ENCODE measurements at regions not wholly inside any gene's neighbourhood (a gene's known extent, or its start where the extent isn't known, plus 50 kb on each side); places are given as distances from the start of the nearest gene placed in this dataset.

- no peaks in the 10 kb centered on the region for H4K20me1 ChIP-seq (ENCODE audit: insufficient read depth, low read length, poor library complexity, severe bottlenecking)
Measured at GRCh38 chr5:39721394-39721793, 296.6 kb upstream of the DAB2 start.

GRCh38 chr5:39720136-39720535 is 295.4 kb upstream of the DAB2 start:
- Histone ChIP-seq H4K20me1 (ENCODE audit: insufficient read depth, low read length, poor library complexity, severe bottlenecking) (no peaks in the 10 kb centered on the region), H3K9ac (ENCODE audit: low read depth, low read length, poor library complexity, severe bottlenecking) (no peak overlapping the region), H3K4me3 (ENCODE audit: low read length, poor library complexity, severe bottlenecking) (no peak overlapping the region), H3K36me3 (ENCODE audit: insufficient read depth, low read length) (no peaks in the 10 kb centered on the region), H3K4me1 (ENCODE audit: insufficient read depth, low read length, poor library complexity, severe bottlenecking) (no peaks in the 10 kb centered on the region), H3K79me2 (ENCODE audit: insufficient read depth, low read length) (no peaks in the 10 kb centered on the region), H3K9me3 (ENCODE audit: insufficient read depth, low read depth, low read length) (no peaks in the 10 kb centered on the region), H3K27me3 (ENCODE audit: insufficient read depth, low read length, poor library complexity, severe bottlenecking) (no peaks in the 10 kb centered on the region), H3K9me2 (replicated peaks; ENCODE audit: low read depth, low read length) (no peaks in the 10 kb centered on the region), H3F3A (ENCODE audit: low read depth) (no peaks in the 10 kb centered on the region), H3K4me2 (ENCODE audit: low read depth, low read length, poor library complexity, severe bottlenecking) (no peak overlapping the region), H2AFZ (ENCODE audit: low read length) (no peak overlapping the region)
- TF ChIP-seq EZH2phosphoT487 (IDR thresholded peaks at IDR 0.05; ENCODE audit: borderline replicate concordance) (no peak), CTCF (conservative IDR thresholded peaks at IDR 0.05; ENCODE audit: low read length) (no peak)

More at GRCh38 chr5:39721394-39721793, 296.6 kb upstream of the DAB2 start:
- no peak overlapping the region for H2AFZ ChIP-seq (ENCODE audit: low read length)
- TF ChIP-seq CTCF (conservative IDR thresholded peaks at IDR 0.05; ENCODE audit: low read length) (no peak), EZH2phosphoT487 (IDR thresholded peaks at IDR 0.05; ENCODE audit: borderline replicate concordance) (no peak)
- no peak overlapping the region for H3K4me2 ChIP-seq (ENCODE audit: low read depth, low read length, poor library complexity, severe bottlenecking)
- H3K27me3 ChIP-seq (ENCODE audit: insufficient read depth, low read length, poor library complexity, severe bottlenecking), result no peaks in the 10 kb centered on the region
- H3K9me2 ChIP-seq (replicated peaks; ENCODE audit: low read depth, low read length), result no peaks in the 10 kb centered on the region
- no peaks in the 10 kb centered on the region for H3K36me3 ChIP-seq (ENCODE audit: insufficient read depth, low read length)
- H3K79me2 ChIP-seq (ENCODE audit: insufficient read depth, low read length), result no peaks in the 10 kb centered on the region
- H3K4me3 ChIP-seq (ENCODE audit: low read length, poor library complexity, severe bottlenecking), result no peak overlapping the region
- H3F3A ChIP-seq (ENCODE audit: low read depth), result no peaks in the 10 kb centered on the region
- H3K9me3 ChIP-seq (ENCODE audit: insufficient read depth, low read depth, low read length), result no peaks in the 10 kb centered on the region
- H3K9ac ChIP-seq (ENCODE audit: low read depth, low read length, poor library complexity, severe bottlenecking), result no peak overlapping the region
- no peaks in the 10 kb centered on the region for H3K4me1 ChIP-seq (ENCODE audit: insufficient read depth, low read length, poor library complexity, severe bottlenecking)

- Histone ChIP-seq H3K36me3 (ENCODE audit: insufficient read depth, low read length) (no peaks in the 10 kb centered on the region), H3K4me3 (ENCODE audit: low read length, poor library complexity, severe bottlenecking) (no peak overlapping the region), H3K9me2 (replicated peaks; ENCODE audit: low read depth, low read length) (no peaks in the 10 kb centered on the region), H3K4me1 (ENCODE audit: insufficient read depth, low read length, poor library complexity, severe bottlenecking) (no peaks in the 10 kb centered on the region), H4K20me1 (ENCODE audit: insufficient read depth, low read length, poor library complexity, severe bottlenecking) (no peaks in the 10 kb centered on the region), H3K9ac (ENCODE audit: low read depth, low read length, poor library complexity, severe bottlenecking) (no peak overlapping the region), H2AFZ (ENCODE audit: low read length) (no peak overlapping the region), H3K27me3 (ENCODE audit: insufficient read depth, low read length, poor library complexity, severe bottlenecking) (no peaks in the 10 kb centered on the region), H3K9me3 (ENCODE audit: insufficient read depth, low read depth, low read length) (no peaks in the 10 kb centered on the region), H3K79me2 (ENCODE audit: insufficient read depth, low read length) (no peaks in the 10 kb centered on the region), H3K4me2 (ENCODE audit: low read depth, low read length, poor library complexity, severe bottlenecking) (no peak overlapping the region), H3F3A (ENCODE audit: low read depth) (no peaks in the 10 kb centered on the region)
- TF ChIP-seq CTCF (conservative IDR thresholded peaks at IDR 0.05; ENCODE audit: low read length) (no peak), EZH2phosphoT487 (IDR thresholded peaks at IDR 0.05; ENCODE audit: borderline replicate concordance) (no peak)
Measured at GRCh38 chr5:39717176-39717897, 292.6 kb upstream of the DAB2 start.

Data from Loucy (cell line).